GM12878 (cell line): ENCODE measurements at regions not wholly inside any gene's neighbourhood (a gene's known extent, or its start where the extent isn't known, plus 50 kb on each side); places are given as distances from the start of the nearest gene placed in this dataset.

ENCODE experiments used
- ATAC-seq: fragments of 200-7000 bp; cut with Tn5 transposase; 3 replicates; pipeline ENCODE4 v1.9.1; 2020; ENCODE audit warnings: mild to moderate bottlenecking, moderate library complexity
- BruUV-seq: library from RNA; stranded (reverse); fragments of 400-500 nt; replicated peaks from 2 replicates; lab custom pipeline; 2021; lab: Mats Ljungman, UMichigan
- CTCF ChIA-PET: fragments of 300-600 bp; sonication (Branson Sonifier 250); formaldehyde crosslinking; extraction: SDS; loops from one replicate; lab custom pipeline; 2021; ENCODE audit warnings: inconsistent platforms; lab: Yijun Ruan, JAX
- POLR2A ChIA-PET: fragments of 350-600 bp; formaldehyde crosslinking; extraction: SDS; loops from one replicate; lab custom pipeline; 2021; ENCODE audit warnings: inconsistent platforms; lab: Charles Lee
- RAD21 ChIA-PET: fragments of 300-600 bp; sonication (Branson Sonifier 250); formaldehyde crosslinking; loops from one replicate; lab custom pipeline; 2023; ENCODE audit warnings: antibody characterized with exemption; ENCODE audit not compliant: unreplicated experiment; lab: Charles Lee
- SMC1A ChIA-PET: fragments of 300-600 bp; sonication (Branson Sonifier 250); formaldehyde crosslinking; loops from one replicate; lab custom pipeline; 2023; ENCODE audit not compliant: unreplicated experiment, uncharacterized antibody; lab: Charles Lee
- DNase-seq: peaks from one replicate; pipeline ENCODE4 v3.0.0-alpha.2; 2011; ENCODE audit warnings: low read depth, low spot score
- FAIRE-seq: peaks from 3 replicates; lab custom pipeline; 2011; peaks lifted over from hg19 to GRCh38; lab: Jason Lieb, UNC
- H2AFZ ChIP-seq: 2 replicates; pipeline ENCODE4 v1.6.0; 2011; ENCODE audit warnings: low read depth, low read length, control low read depth; ENCODE audit not compliant: control insufficient read depth
- H3K27ac ChIP-seq: 2 replicates; pipeline ENCODE4 v1.5.1; 2011; ENCODE audit warnings: control low read depth; ENCODE audit not compliant: control insufficient read depth, insufficient read depth
- H3K27me3 ChIP-seq, 2 experiments: replicated peaks in 1 of 2; 2 replicates each; pipeline versions ENCODE4 v1.6.0 to v1.6.1; 2011; ENCODE audit warnings: low read length in 1 of 2; ENCODE audit not compliant: control insufficient read depth in 2 of 2, insufficient read depth in 2 of 2
- H3K36me3 ChIP-seq, 2 experiments: 2 replicates each; pipeline ENCODE4 v1.5.1; 2011; ENCODE audit warnings: low read length in 1 of 2; ENCODE audit not compliant: control insufficient read depth in 2 of 2, insufficient read depth in 2 of 2
- H3K4me1 ChIP-seq: 2 replicates; pipeline ENCODE4 v1.6.1; 2011; ENCODE audit warnings: mild to moderate bottlenecking, low read length, moderate library complexity, mixed read lengths; ENCODE audit not compliant: control insufficient read depth, insufficient read depth
- H3K4me2 ChIP-seq: 2 replicates; pipeline ENCODE4 v1.6.0; 2011; ENCODE audit warnings: control low read depth; ENCODE audit not compliant: control insufficient read depth, insufficient read depth
- H3K4me3 ChIP-seq: fragments of 200-600 bp; sonication (generic); 2 replicates; pipeline ENCODE4 v1.5.1; 2016
- H3K79me2 ChIP-seq: 2 replicates; pipeline ENCODE4 v1.6.0; 2011; ENCODE audit warnings: low read length; ENCODE audit not compliant: control insufficient read depth, insufficient read depth
- H3K9ac ChIP-seq: 2 replicates; pipeline ENCODE4 v1.8.0; 2011; ENCODE audit warnings: low read length, control low read depth, mixed read lengths; ENCODE audit not compliant: control insufficient read depth, insufficient read depth
- H3K9me3 ChIP-seq: replicated peaks from 3 replicates; pipeline ENCODE4 v1.5.1; 2011; ENCODE audit warnings: mild to moderate bottlenecking, low read length; ENCODE audit not compliant: control insufficient read depth, insufficient read depth
- H4K20me1 ChIP-seq: 2 replicates; pipeline ENCODE4 v1.6.0; 2011; ENCODE audit not compliant: control insufficient read depth, insufficient read depth
- ATF7 ChIP-seq: fragments of 450-650 bp; IDR thresholded peaks from 2 replicates; pipeline ENCODE4 v1.6.1; 2016; ENCODE audit warnings: low read depth, mild to moderate bottlenecking
- CEBPZ ChIP-seq: fragments of 150-350 bp; IDR thresholded peaks from 2 replicates; pipeline ENCODE4 v1.6.1; 2016; ENCODE audit warnings: low read depth, low read length
- CREB1 ChIP-seq: IDR thresholded peaks from 2 replicates; pipeline ENCODE4 v1.6.1; 2012; ENCODE audit warnings: low read depth, mild to moderate bottlenecking, inconsistent platforms
- GABPA ChIP-seq: IDR thresholded peaks from 2 replicates; pipeline ENCODE4 v1.6.1; 2014; ENCODE audit warnings: antibody characterized with exemption, low read depth, mild to moderate bottlenecking, inconsistent platforms
- KLF5 ChIP-seq: fragments of 450-650 bp; IDR thresholded peaks from 2 replicates; pipeline ENCODE4 v1.6.1; 2014; ENCODE audit warnings: mild to moderate bottlenecking; ENCODE audit not compliant: partially characterized antibody
- STAT3 ChIP-seq: IDR thresholded peaks from 2 replicates; pipeline ENCODE4 v1.6.1; 2011; ENCODE audit warnings: low read depth, low read length, improper control_type of control experiment
- ZBTB40 ChIP-seq: fragments of 450-650 bp; IDR thresholded peaks from 2 replicates; pipeline ENCODE4 v1.6.1; 2016; ENCODE audit warnings: mild to moderate bottlenecking, moderate library complexity, borderline replicate concordance
- WGBS: methylation state at CpG from one replicate; pipeline ENCODE4 v1.1.6; 2016; ENCODE audit warnings: low lambda C conversion rate; ENCODE audit not compliant: insufficient replicate concordance, insufficient coverage; ENCODE audit errors: missing lambda C conversion rate; 5-methylcytosine and 5-hydroxymethylcytosine counted together
- in situ Hi-C: fragments of 300-500 bp; cut with MboI; formaldehyde crosslinking; loops from 9 replicates; pipeline ENCODE4 v1.14.3; 2018; ENCODE audit warnings: mixed read lengths
- intact Hi-C: fragments of 100-400 bp; cut with micrococcal nuclease; formaldehyde crosslinking; loops from one replicate; pipeline ENCODE4 v1.14.2; 2022; ENCODE audit not compliant: unreplicated experiment
- TF ChIP-seq, protein P1 (sequence below): IDR thresholded peaks from 2 replicates; pipeline ENCODE4 v1.6.1; 2012; ENCODE audit warnings: low read depth, low read length, improper control_type of control experiment
- TF ChIP-seq, protein P2 (sequence below): fragments of 450-650 bp; IDR thresholded peaks from 2 replicates; pipeline ENCODE4 v1.6.1; 2017; ENCODE audit warnings: mild to moderate bottlenecking, low read depth, inconsistent platforms; ENCODE audit not compliant: poor library complexity, severe bottlenecking

GRCh38 chr5:111942201-111942600, 185.2 kb upstream of the NREP start:
- no peak for FAIRE-seq
- in situ Hi-C loops: no loop called here
- Histone ChIP-seq H3K4me2 (no peak overlapping the region), H3K4me1 (no peaks in the 10 kb centered on the region), H3K27me3 (no peaks in the 10 kb centered on the region), H2AFZ (no peak overlapping the region), H3K79me2 (no peaks in the 10 kb centered on the region), H3K9me3 (no peaks in the 10 kb centered on the region), H3K27ac (no peak overlapping the region), H3K4me3 (no peak overlapping the region), H3K9ac (no peak overlapping the region), H3K36me3 (no peaks in the 10 kb centered on the region), H4K20me1 (no peaks in the 10 kb centered on the region)
- ChIA-PET POLR2A (interaction anchor here (1.6 kb wide), 1 partner anchor 13 kb away, joined by 3 read pairs; no protein-coding TSS in a partner anchor), SMC1A (no interaction called here), RAD21 (no interaction called here), CTCF (interaction anchor here (1.1 kb wide), 1 partner anchor 391 kb away, joined by 3 read pairs; no protein-coding TSS in a partner anchor)
- DNase-seq: no peak
- ATAC-seq: peak; percentile 81
- peak; percentile 14; the same call in 1 of the 2 replicates for TF ChIP-seq ATF7
- no peak for TF ChIP-seq ZBTB40
- TF ChIP-seq, protein P1, sequence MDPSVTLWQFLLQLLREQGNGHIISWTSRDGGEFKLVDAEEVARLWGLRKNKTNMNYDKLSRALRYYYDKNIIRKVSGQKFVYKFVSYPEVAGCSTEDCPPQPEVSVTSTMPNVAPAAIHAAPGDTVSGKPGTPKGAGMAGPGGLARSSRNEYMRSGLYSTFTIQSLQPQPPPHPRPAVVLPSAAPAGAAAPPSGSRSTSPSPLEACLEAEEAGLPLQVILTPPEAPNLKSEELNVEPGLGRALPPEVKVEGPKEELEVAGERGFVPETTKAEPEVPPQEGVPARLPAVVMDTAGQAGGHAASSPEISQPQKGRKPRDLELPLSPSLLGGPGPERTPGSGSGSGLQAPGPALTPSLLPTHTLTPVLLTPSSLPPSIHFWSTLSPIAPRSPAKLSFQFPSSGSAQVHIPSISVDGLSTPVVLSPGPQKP: no peak
- TF ChIP-seq, protein P2, sequence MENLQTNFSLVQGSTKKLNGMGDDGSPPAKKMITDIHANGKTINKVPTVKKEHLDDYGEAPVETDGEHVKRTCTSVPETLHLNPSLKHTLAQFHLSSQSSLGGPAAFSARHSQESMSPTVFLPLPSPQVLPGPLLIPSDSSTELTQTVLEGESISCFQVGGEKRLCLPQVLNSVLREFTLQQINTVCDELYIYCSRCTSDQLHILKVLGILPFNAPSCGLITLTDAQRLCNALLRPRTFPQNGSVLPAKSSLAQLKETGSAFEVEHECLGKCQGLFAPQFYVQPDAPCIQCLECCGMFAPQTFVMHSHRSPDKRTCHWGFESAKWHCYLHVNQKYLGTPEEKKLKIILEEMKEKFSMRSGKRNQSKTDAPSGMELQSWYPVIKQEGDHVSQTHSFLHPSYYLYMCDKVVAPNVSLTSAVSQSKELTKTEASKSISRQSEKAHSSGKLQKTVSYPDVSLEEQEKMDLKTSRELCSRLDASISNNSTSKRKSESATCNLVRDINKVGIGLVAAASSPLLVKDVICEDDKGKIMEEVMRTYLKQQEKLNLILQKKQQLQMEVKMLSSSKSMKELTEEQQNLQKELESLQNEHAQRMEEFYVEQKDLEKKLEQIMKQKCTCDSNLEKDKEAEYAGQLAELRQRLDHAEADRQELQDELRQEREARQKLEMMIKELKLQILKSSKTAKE: no peak
- no peak for TF ChIP-seq GABPA
- TF ChIP-seq STAT3: no peak
- TF ChIP-seq CEBPZ: no peak
- no peak for TF ChIP-seq KLF5
- TF ChIP-seq CREB1: peak; percentile 42; the same call in 1 of the 2 replicates
- intact Hi-C loops: no loop called here
- WGBS: 0% methylated on average over 4 of the region's 4 CpGs
- no TSS peak for BruUV-seq
